H1 (cell line): ENCODE measurements at regions not wholly inside any gene's neighbourhood (a gene's known extent, or its start where the extent isn't known, plus 50 kb on each side); places are given as distances from the start of the nearest gene placed in this dataset.

Experiments used
- CTCF ChIP-seq, 3 experiments: IDR thresholded peaks; 1 replicate in 2 of 3; 2 replicates in 1 of 3; pipeline versions ENCODE4 v1.5.1 to v1.6.1; 2011; ENCODE audit warnings: low read length in 3 of 3, mild to moderate bottlenecking in 3 of 3, inconsistent platforms in 2 of 3, low read depth in 1 of 3, moderate library complexity in 1 of 3; ENCODE audit not compliant: insufficient read depth in 1 of 3; ENCODE audit errors: control extremely low read depth in 1 of 3
- POLR2AphosphoS5 ChIP-seq: IDR thresholded peaks from 2 replicates; pipeline ENCODE4 v1.6.1; 2011; ENCODE audit warnings: low read depth, low read length

GRCh38 chr9:108100571-108100970 lies 611.0 kb upstream of the KLF4 start:
- TF ChIP-seq POLR2AphosphoS5 (no peak), CTCF (IDR thresholded peaks at IDR 0.05; ENCODE audit: control extremely low read depth in 1 of 3, insufficient read depth in 1 of 3, low read depth in 1 of 3, low read length in 3 of 3) (no peak)
